ENCODE measurements at regions not wholly inside any gene's neighbourhood (a gene's known extent, or its start where the extent isn't known, plus 50 kb on each side); places are given as distances from the start of the nearest gene placed in this dataset.

- Histone ChIP-seq H3K79me2 (ENCODE audit: insufficient read depth) (no peaks in the 10 kb centered on the region), H2AFZ (ENCODE audit: low read depth) (no peak overlapping the region), H3F3A (replicated peaks; ENCODE audit: insufficient read depth) (no peaks in the 10 kb centered on the region), H3K9me3 (no peaks in the 10 kb centered on the region), H3K9ac (no peak overlapping the region), H3K9me2 (no peaks in the 10 kb centered on the region), H3K36me3 (replicated peaks in 1 of 2; ENCODE audit: control insufficient read depth in 1 of 2, insufficient read depth in 2 of 2, low read length in 1 of 2) (no peaks in the 10 kb centered on the region), H3K4me3 (ENCODE audit: low read depth in 2 of 2, low read length in 1 of 2) (no peak overlapping the region), H3K4me2 (no peak overlapping the region), H3K27me3 (ENCODE audit: insufficient read depth) (no peaks in the 10 kb centered on the region), H4K20me1 (ENCODE audit: insufficient read depth) (no peaks in the 10 kb centered on the region), H3K4me1 (ENCODE audit: control insufficient read depth in 1 of 2, insufficient read depth in 2 of 2, low read depth in 1 of 2, low read length in 1 of 2) (no peaks in the 10 kb centered on the region; a peak in 2 of 4 replicates), H3K27ac (ENCODE audit: low read depth in 2 of 2, low read length in 1 of 2) (no peak overlapping the region)
- 50% methylated on average over 1 of the region's 1 CpG for WGBS (ENCODE audit: low lambda C conversion rate)
- ChIA-PET CTCF (interaction anchor here (0.9 kb wide), 1 partner anchor 171 kb away, joined by 3 read pairs; no protein-coding TSS in a partner anchor), POLR2A (no interaction called here)
- DNase-seq = no peak
- TF ChIP-seq RXRA (IDR thresholded peaks at IDR 0.05; ENCODE audit: borderline replicate concordance, low read depth) (no peak), CHD2 (IDR thresholded peaks at IDR 0.05; ENCODE audit: low read length, partially characterized antibody) (no peak)
Measured at GRCh38 chr2:64220265-64220664, 76.0 kb upstream of the PELI1 start.

GRCh38 chr2:64220894-64221617 is 76.8 kb upstream of the PELI1 start:
- no peaks in the 10 kb centered on the region for H3K27me3 ChIP-seq (ENCODE audit: insufficient read depth)
- CTCF ChIA-PET = interaction anchor here (0.9 kb wide), 1 partner anchor 171 kb away, joined by 3 read pairs; no protein-coding TSS in a partner anchor

More at GRCh38 chr2:64220894-64221617, 76.8 kb upstream of the PELI1 start:
- H3K4me1 ChIP-seq (ENCODE audit: control insufficient read depth in 1 of 2, insufficient read depth in 2 of 2, low read depth in 1 of 2, low read length in 1 of 2) = no peaks in the 10 kb centered on the region; a peak in 2 of 4 replicates
- no peaks in the 10 kb centered on the region for H4K20me1 ChIP-seq (ENCODE audit: insufficient read depth)
- no peak overlapping the region for H3K27ac ChIP-seq (ENCODE audit: low read depth in 2 of 2, low read length in 1 of 2)
- TF ChIP-seq CHD2 (IDR thresholded peaks at IDR 0.05; ENCODE audit: low read length, partially characterized antibody) (no peak), CTCF (IDR thresholded peaks at IDR 0.05) (no peak), TAF1 (IDR thresholded peaks at IDR 0.05; ENCODE audit: borderline replicate concordance, low read depth, low read length) (no peak), RCOR1 (IDR thresholded peaks at IDR 0.05; ENCODE audit: low read length) (no peak), FOXJ3 (CRISPR knock-in tag; IDR thresholded peaks at IDR 0.05) (no peak), IRF3 (IDR thresholded peaks at IDR 0.05; ENCODE audit: low read depth, low read length) (no peak), NFIC (IDR thresholded peaks at IDR 0.05; ENCODE audit: borderline replicate concordance) (no peak), SMC3 (IDR thresholded peaks at IDR 0.05; ENCODE audit: low read depth, low read length) (no peak), POLR2AphosphoS5 (IDR thresholded peaks at IDR 0.05; ENCODE audit: low read depth, low read length) (no peak), RXRA (IDR thresholded peaks at IDR 0.05; ENCODE audit: borderline replicate concordance, low read depth) (no peak), REST (IDR thresholded peaks at IDR 0.05; ENCODE audit: low read depth, low read length) (no peak), GATA2 (CRISPR knock-in tag; IDR thresholded peaks at IDR 0.05) (no peak), YY1 (IDR thresholded peaks at IDR 0.05; ENCODE audit: low read depth) (no peak), FOXM1 (IDR thresholded peaks at IDR 0.05; ENCODE audit: low read depth) (no peak), MXI1 (IDR thresholded peaks at IDR 0.05; ENCODE audit: low read depth, low read length) (no peak), USF2 (IDR thresholded peaks at IDR 0.05; ENCODE audit: borderline replicate concordance, low read depth, low read length) (no peak)
- H3K4me3 ChIP-seq (ENCODE audit: low read depth in 2 of 2, low read length in 1 of 2) = no peak overlapping the region
- DNase-seq = no peak
- H2AFZ ChIP-seq (ENCODE audit: low read depth) = no peak overlapping the region
- no peaks in the 10 kb centered on the region for H3K9me2 ChIP-seq
- H3F3A ChIP-seq (replicated peaks; ENCODE audit: insufficient read depth) = no peaks in the 10 kb centered on the region
- WGBS (ENCODE audit: low lambda C conversion rate) = 48% methylated on average over 4 of the region's 4 CpGs
- H3K4me2 ChIP-seq = no peak overlapping the region
- H3K9ac ChIP-seq = no peak overlapping the region
- no peaks in the 10 kb centered on the region for H3K36me3 ChIP-seq (replicated peaks in 1 of 2; ENCODE audit: control insufficient read depth in 1 of 2, insufficient read depth in 2 of 2, low read length in 1 of 2)
- POLR2A ChIA-PET = no interaction called here
- no peaks in the 10 kb centered on the region for H3K79me2 ChIP-seq (ENCODE audit: insufficient read depth)
- H3K9me3 ChIP-seq = no peaks in the 10 kb centered on the region

Data from SK-N-SH (cell line).